T-cell (primary cell): ENCODE measurements at regions not wholly inside any gene's neighbourhood (a gene's known extent, or its start where the extent isn't known, plus 50 kb on each side); places are given as distances from the start of the nearest gene placed in this dataset.

ENCODE experiments used
- ATAC-seq, 4 experiments: fragments of 200-7000 bp in 3 of 4; fragments of 150-1000 bp in 1 of 4; cut with Tn5 transposase; replicated peaks in 1 of 4; 1 replicate in 3 of 4; 2 replicates in 1 of 4; pipeline ENCODE4 v1.10.0; 2021; ENCODE audit warnings: moderate library complexity in 3 of 4, mild to moderate bottlenecking in 2 of 4, moderate number of reproducible peaks in 1 of 4
- CTCF ChIA-PET, 2 donors: fragments of 300-600 bp; sonication (Branson Sonifier 250); formaldehyde crosslinking; loops; one replicate each; lab custom pipeline; 2022; ENCODE audit warnings: antibody characterized with exemption in 2 of 2; lab: Charles Lee
- POLR2A ChIA-PET, 2 donors: fragments of 300-600 bp; sonication (Branson Sonifier 250); formaldehyde crosslinking; loops; one replicate each; lab custom pipeline; 2022; ENCODE audit warnings: antibody characterized with exemption in 2 of 2; lab: Charles Lee
- DNase-seq, 35 experiments: peaks; one replicate each; pipeline versions ENCODE4 v3.0.0 to v3.0.0-alpha.2; 2013 to 2023
- H3K27ac ChIP-seq: one replicate; pipeline ENCODE4 v1.5.1; 2013; ENCODE audit warnings: low read length
- H3K27me3 ChIP-seq, 2 experiments: replicated peaks in 1 of 2; 1 replicate in 1 of 2; 2 replicates in 1 of 2; pipeline versions ENCODE4 v1.6.1 to v1.7.0; 2013; ENCODE audit warnings: low read length in 1 of 2, mixed read lengths in 1 of 2; ENCODE audit not compliant: control insufficient read depth in 2 of 2, insufficient read depth in 2 of 2; ENCODE audit errors: extremely low read depth in 1 of 2
- H3K36me3 ChIP-seq, 2 donors: 1 replicate in 1 of 2; 2 replicates in 1 of 2; pipeline versions ENCODE4 v1.6.1 to v1.7.0; 2013; ENCODE audit warnings: low read length in 1 of 2; ENCODE audit not compliant: control insufficient read depth in 2 of 2, insufficient read depth in 1 of 2; ENCODE audit errors: extremely low read depth in 1 of 2
- H3K4me1 ChIP-seq, 2 experiments: 1 replicate in 1 of 2; 2 replicates in 1 of 2; pipeline versions ENCODE4 v1.6.1 to v1.7.0; 2013; ENCODE audit warnings: low read length in 2 of 2, mixed read lengths in 1 of 2; ENCODE audit not compliant: insufficient read depth in 2 of 2, control insufficient read depth in 1 of 2; ENCODE audit errors: extremely low read depth in 1 of 2
- H3K4me3 ChIP-seq, 2 donors: 1 replicate in 1 of 2; 2 replicates in 1 of 2; pipeline versions ENCODE4 v1.5.1 to v1.7.0; 2013; ENCODE audit warnings: mild to moderate bottlenecking in 2 of 2, low read length in 1 of 2, moderate library complexity in 1 of 2; ENCODE audit not compliant: control insufficient read depth in 1 of 2; ENCODE audit errors: extremely low read depth in 1 of 2
- H3K9me3 ChIP-seq: 2 replicates; pipeline ENCODE4 v1.7.0; 2013
- H3K27ac Mint-ChIP-seq, 2 donors: one replicate each; pipeline ENCODE4 v1.8.0; 2020 to 2021; ENCODE audit warnings: mild to moderate bottlenecking in 2 of 2, mixed read lengths in 2 of 2
- H3K27me3 Mint-ChIP-seq, 2 donors: one replicate each; pipeline ENCODE4 v1.8.0; 2021 to 2022; ENCODE audit warnings: mixed read lengths in 2 of 2
- H3K36me3 Mint-ChIP-seq: one replicate; pipeline ENCODE4 v1.8.0; 2021; ENCODE audit warnings: mixed read lengths
- H3K4me1 Mint-ChIP-seq, 3 donors: one replicate each; pipeline ENCODE4 v1.8.0; 2020 to 2022; ENCODE audit warnings: mixed read lengths in 3 of 3, mild to moderate bottlenecking in 1 of 3
- H3K4me3 Mint-ChIP-seq, 3 donors: one replicate each; pipeline ENCODE4 v1.8.0; 2020 to 2022; ENCODE audit warnings: mild to moderate bottlenecking in 3 of 3, mixed read lengths in 3 of 3, moderate library complexity in 3 of 3
- H3K9me3 Mint-ChIP-seq, 3 donors: one replicate each; pipeline ENCODE4 v1.8.0; 2020 to 2022; ENCODE audit warnings: mixed read lengths in 3 of 3
- WGBS: methylation state at CpG from one replicate; pipeline ENCODE4 v1.1.5; 2013; ENCODE audit warnings: missing lambda C conversion rate; ENCODE audit not compliant: insufficient coverage; 5-methylcytosine and 5-hydroxymethylcytosine counted together

DNA sequence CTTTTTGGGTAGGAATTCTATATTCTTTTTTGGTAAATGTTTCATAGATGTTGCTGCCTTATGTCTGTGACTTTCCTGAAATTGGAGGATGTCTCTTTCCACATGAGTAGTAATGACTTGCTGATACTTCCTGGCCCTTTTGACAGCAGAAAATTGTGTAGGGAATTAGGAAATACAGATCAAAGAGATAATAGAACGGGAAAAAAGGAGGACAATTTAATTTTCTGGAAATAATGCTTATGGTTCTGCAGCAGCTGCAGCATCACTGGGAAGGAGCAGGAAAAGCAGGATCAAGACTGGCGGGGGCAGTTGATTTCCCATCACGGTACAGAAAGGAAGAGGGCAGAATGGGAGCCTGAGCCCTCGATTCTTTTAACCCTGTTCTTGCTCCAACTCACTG lies 68.8 kb upstream of the PZP start:
- Mint-ChIP-seq H3K27ac (no peak overlapping the region), H3K9me3 (no peaks in the 10 kb centered on the region), H3K27me3 (peaks cover 4 to 17% of the 10 kb centered on the region in 2 donors), H3K36me3 (no peaks in the 10 kb centered on the region), H3K4me3 (no peak overlapping the region), H3K4me1 (no peaks in the 10 kb centered on the region)
- H3K36me3 ChIP-seq, result no peaks in the 10 kb centered on the region
- POLR2A ChIA-PET, result no interaction called here
- 83% methylated on average over 3 of the region's 4 CpGs for WGBS
- ATAC-seq (no peak), DNase-seq (no peak)
- no peak overlapping the region for H3K4me3 ChIP-seq
- H3K27me3 ChIP-seq, result no peaks in the 10 kb centered on the region
- no peaks in the 10 kb centered on the region for H3K9me3 ChIP-seq
- H3K27ac ChIP-seq, result no peak overlapping the region
- no peaks in the 10 kb centered on the region for H3K4me1 ChIP-seq
- CTCF ChIA-PET, result no interaction called here

DNA sequence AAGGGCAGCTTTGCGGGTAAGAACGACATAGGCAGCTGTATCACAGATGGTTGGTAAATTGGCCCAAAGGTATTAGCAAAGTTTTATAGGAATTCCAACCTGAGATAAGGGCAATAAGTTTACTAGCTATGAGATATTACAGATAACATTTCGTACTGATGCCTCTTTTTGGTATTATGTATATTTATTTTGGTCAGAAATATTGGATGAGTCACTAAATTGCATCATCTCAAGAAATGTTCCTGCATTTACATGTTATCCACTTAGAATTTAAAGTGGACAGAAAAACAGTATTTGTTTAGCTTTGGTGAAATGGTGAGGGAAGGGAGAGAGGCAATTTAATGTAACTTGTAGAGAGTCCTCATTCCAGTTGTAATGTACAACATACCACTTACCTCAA lies 65.1 kb upstream of the PZP start:
- peaks cover 13 to 14% of the 10 kb centered on the region in 2 donors for H3K27me3 Mint-ChIP-seq
- H3K36me3 ChIP-seq, result no peaks in the 10 kb centered on the region
- no peak overlapping the region for H3K4me3 Mint-ChIP-seq
- no peaks in the 10 kb centered on the region for H3K36me3 Mint-ChIP-seq
- no peaks in the 10 kb centered on the region for H3K9me3 ChIP-seq
- ChIA-PET CTCF (no interaction called here), POLR2A (no interaction called here)
- ATAC-seq, result no peak
- no peak overlapping the region for H3K27ac Mint-ChIP-seq
- H3K4me3 ChIP-seq, result no peak overlapping the region
- no peaks in the 10 kb centered on the region for H3K27me3 ChIP-seq
- no peak overlapping the region for H3K27ac ChIP-seq
- WGBS, result no CpG with 5 or more reads among the region's 3 CpGs
- H3K4me1 ChIP-seq, result no peaks in the 10 kb centered on the region
- no peak for DNase-seq
- H3K9me3 Mint-ChIP-seq, result no peaks in the 10 kb centered on the region
- no peaks in the 10 kb centered on the region for H3K4me1 Mint-ChIP-seq

DNA sequence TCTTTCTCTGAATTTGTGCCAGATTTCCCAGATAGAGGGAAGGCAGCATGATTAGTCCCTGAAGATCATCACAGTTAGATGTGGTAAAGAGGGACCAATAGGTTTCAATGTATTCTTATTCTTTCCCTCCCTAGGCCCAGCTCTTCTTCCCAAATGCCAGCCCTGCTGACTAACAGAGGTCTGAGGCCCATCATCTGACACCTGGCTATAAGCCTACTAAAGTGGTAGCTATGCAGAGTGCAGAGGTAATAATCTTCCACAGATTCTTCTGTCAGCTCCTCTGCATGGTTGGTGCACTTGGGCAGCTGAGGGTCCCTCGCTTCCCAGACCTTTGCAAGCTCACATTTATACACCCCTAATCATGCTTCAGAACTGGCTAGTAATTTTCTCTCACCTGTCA lies 63.7 kb upstream of the PZP start:
- Mint-ChIP-seq H3K27me3 (peaks cover 6 to 15% of the 10 kb centered on the region in 2 donors), H3K27ac (no peak overlapping the region)
- CTCF ChIA-PET, result no interaction called here

DNA sequence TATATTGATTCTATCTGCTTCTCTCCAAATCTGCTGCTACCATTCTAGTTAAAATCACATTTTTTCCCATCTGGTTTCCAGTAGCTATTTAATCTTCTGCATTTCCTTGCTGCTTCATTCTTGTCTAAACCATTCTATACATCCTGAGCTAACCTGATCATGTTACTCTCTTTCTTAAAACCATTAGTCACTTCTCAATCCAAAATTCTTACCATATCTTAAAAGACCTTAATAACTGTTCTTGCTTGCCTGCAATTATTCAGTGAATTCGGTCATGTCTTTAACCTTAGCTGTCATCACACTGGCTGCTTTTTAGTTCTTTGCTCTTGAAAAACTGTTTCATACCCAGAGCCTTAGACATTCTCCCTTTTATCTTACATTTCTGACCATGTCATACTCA lies 56.4 kb upstream of the PZP start:
- 95% methylated on average over 1 of the region's 1 CpG for WGBS
- H3K36me3 Mint-ChIP-seq, result peaks cover under 1% of the 10 kb centered on the region
- peaks cover under 1 to 3% of the 10 kb centered on the region in 2 donors for H3K27me3 Mint-ChIP-seq

More for the DNA sequence above, 63.7 kb upstream of the PZP start:
- H3K36me3 Mint-ChIP-seq, result no peaks in the 10 kb centered on the region
- H3K27ac ChIP-seq, result no peak overlapping the region
- no CpG with 5 or more reads among the region's 1 CpG for WGBS
- POLR2A ChIA-PET, result no interaction called here
- DNase-seq (no peak), ATAC-seq (no peak)
- H3K9me3 Mint-ChIP-seq, result no peaks in the 10 kb centered on the region
- H3K9me3 ChIP-seq, result no peaks in the 10 kb centered on the region
- no peaks in the 10 kb centered on the region for H3K36me3 ChIP-seq
- H3K4me1 Mint-ChIP-seq, result no peaks in the 10 kb centered on the region
- no peak overlapping the region for H3K4me3 Mint-ChIP-seq
- no peaks in the 10 kb centered on the region for H3K27me3 ChIP-seq
- H3K4me1 ChIP-seq, result no peaks in the 10 kb centered on the region
- H3K4me3 ChIP-seq, result no peak overlapping the region

DNA sequence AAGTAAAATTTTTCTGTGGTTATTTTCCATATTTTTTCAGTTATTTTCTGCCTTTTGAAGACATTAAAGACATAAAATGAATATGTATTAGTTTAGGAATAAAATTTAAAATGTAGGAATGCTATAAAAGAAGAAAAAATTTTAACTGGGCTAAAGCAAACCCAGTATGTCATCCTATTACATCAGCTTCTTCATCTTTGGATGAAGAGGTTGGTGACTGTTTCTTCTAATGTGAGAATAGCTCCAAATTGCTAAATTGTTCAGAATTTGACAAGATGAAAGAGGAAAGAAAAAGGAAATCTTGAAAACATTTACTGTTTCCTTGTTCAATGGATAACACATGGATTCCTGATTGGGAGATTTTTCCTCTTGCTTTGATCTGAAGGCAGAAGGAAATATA lies 52.7 kb upstream of the PZP start:
- no peak overlapping the region for H3K4me3 ChIP-seq
- Mint-ChIP-seq H3K27me3 (no peaks in the 10 kb centered on the region), H3K36me3 (peaks cover 8% of the 10 kb centered on the region), H3K4me1 (no peaks in the 10 kb centered on the region), H3K9me3 (no peaks in the 10 kb centered on the region), H3K27ac (no peak overlapping the region), H3K4me3 (no peak overlapping the region)
- no peaks in the 10 kb centered on the region for H3K4me1 ChIP-seq
- no peaks in the 10 kb centered on the region for H3K9me3 ChIP-seq
- H3K27ac ChIP-seq, result no peak overlapping the region
- ChIA-PET CTCF (no interaction called here), POLR2A (no interaction called here)
- H3K27me3 ChIP-seq, result no peaks in the 10 kb centered on the region
- peaks cover 0 to 5% of the 10 kb centered on the region in 2 donors for H3K36me3 ChIP-seq
- no peak for ATAC-seq
- DNase-seq, result no peak

More for the DNA sequence above, 56.4 kb upstream of the PZP start:
- ATAC-seq (no peak), DNase-seq (no peak)
- Histone ChIP-seq H3K27me3 (no peaks in the 10 kb centered on the region), H3K27ac (no peak overlapping the region), H3K4me1 (no peaks in the 10 kb centered on the region), H3K9me3 (no peaks in the 10 kb centered on the region), H3K4me3 (no peak overlapping the region), H3K36me3 (no peaks in the 10 kb centered on the region)
- Mint-ChIP-seq H3K9me3 (no peaks in the 10 kb centered on the region), H3K27ac (no peak overlapping the region), H3K4me1 (no peaks in the 10 kb centered on the region), H3K4me3 (no peak overlapping the region)
- ChIA-PET CTCF (no interaction called here), POLR2A (no interaction called here)

DNA sequence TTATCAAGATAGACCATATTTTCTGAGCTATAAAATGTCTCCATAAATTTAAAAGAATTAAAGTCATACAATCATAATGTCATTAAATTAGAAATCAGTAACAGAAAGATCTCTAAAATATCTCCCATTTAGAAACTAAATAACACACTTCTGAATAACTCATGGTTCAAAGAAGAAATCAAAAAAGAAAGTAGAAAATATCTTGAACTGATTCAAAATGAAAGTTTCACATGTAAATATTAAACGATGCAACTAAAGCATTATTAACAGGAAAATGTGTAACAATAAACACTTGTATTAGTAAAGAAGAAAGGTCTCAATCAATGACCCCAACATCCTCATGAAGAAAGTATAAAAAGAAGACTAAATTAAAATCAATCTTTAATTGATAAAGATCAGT lies 50.5 kb upstream of the PZP start:
- Histone ChIP-seq H3K4me1 (no peaks in the 10 kb centered on the region), H3K27me3 (no peaks in the 10 kb centered on the region), H3K36me3 (peaks cover 0 to 6% of the 10 kb centered on the region in 2 donors), H3K27ac (no peak overlapping the region), H3K9me3 (no peaks in the 10 kb centered on the region), H3K4me3 (no peak overlapping the region)
- no peak for ATAC-seq
- Mint-ChIP-seq H3K36me3 (peaks cover 18% of the 10 kb centered on the region), H3K4me3 (no peak overlapping the region), H3K4me1 (no peaks in the 10 kb centered on the region), H3K9me3 (no peaks in the 10 kb centered on the region), H3K27me3 (no peaks in the 10 kb centered on the region), H3K27ac (no peak overlapping the region)
- DNase-seq, result no peak
- CTCF ChIA-PET, result no interaction called here
- POLR2A ChIA-PET, result no interaction called here
- no CpG with 5 or more reads among the region's 1 CpG for WGBS
